ENCODE measurements at regions not wholly inside any gene's neighbourhood (a gene's known extent, or its start where the extent isn't known, plus 50 kb on each side); places are given as distances from the start of the nearest gene placed in this dataset.

DNA sequence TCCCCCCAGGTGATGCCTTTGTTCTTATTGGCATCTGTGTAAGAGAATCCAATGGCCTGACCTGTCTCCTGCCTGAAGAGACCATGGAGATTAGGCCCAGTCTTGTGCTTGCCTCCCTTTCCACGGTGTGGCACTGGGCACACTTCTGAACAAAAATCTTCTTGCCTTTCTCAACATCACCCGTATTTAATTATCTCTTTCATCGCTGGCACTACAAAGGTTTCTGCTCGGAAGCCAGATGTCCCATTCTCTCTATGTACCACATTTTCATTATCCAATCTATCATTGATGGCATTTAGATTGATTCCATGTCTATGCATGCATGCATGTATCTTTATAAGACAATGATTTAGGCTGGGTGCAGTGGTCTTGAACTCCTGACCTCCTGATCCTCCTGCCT, 74.3 kb downstream of the SLC25A15 start:
- Histone ChIP-seq H3K4me1 (ENCODE audit: insufficient read depth, low read length) (no peaks in the 10 kb centered on the region), H3K27me3 (ENCODE audit: insufficient read depth, low read length) (no peaks in the 10 kb centered on the region), H4K20me1 (ENCODE audit: insufficient read depth, low read length) (no peaks in the 10 kb centered on the region), H3K27ac (ENCODE audit: low read depth, low read length) (no peak overlapping the region), H3K36me3 (ENCODE audit: insufficient read depth, low read length) (no peaks in the 10 kb centered on the region), H3K4me2 (ENCODE audit: low read length) (no peak overlapping the region), H2AFZ (ENCODE audit: low read depth, low read length) (no peak overlapping the region), H3K79me2 (ENCODE audit: insufficient read depth, low read length) (no peaks in the 10 kb centered on the region), H3K9me3 (ENCODE audit: insufficient read depth, low read depth, low read length) (no peaks in the 10 kb centered on the region), H3K4me3 (ENCODE audit: insufficient read depth, low read depth, low read length) (no peak overlapping the region), H3K9ac (ENCODE audit: low read length) (no peak overlapping the region)
- no peak for DNase-seq (ENCODE audit: low read depth)
- Mint-ChIP-seq H3K4me3 (ENCODE audit: unreplicated experiment) (no peak overlapping the region), H3K9me3 (ENCODE audit: unreplicated experiment) (no peaks in the 10 kb centered on the region), H3K27me3 (ENCODE audit: low read depth, unreplicated experiment) (no peaks in the 10 kb centered on the region), H3K4me1 (ENCODE audit: low read depth, unreplicated experiment) (no peaks in the 10 kb centered on the region), H3K27ac (ENCODE audit: unreplicated experiment) (no peak overlapping the region), H3K36me3 (ENCODE audit: low read depth, unreplicated experiment) (peaks cover 2% of the 10 kb centered on the region)
- TF ChIP-seq EZH2 (IDR thresholded peaks at IDR 0.05; ENCODE audit: insufficient read depth, low read length): no peak
- TF ChIP-seq, protein P1, sequence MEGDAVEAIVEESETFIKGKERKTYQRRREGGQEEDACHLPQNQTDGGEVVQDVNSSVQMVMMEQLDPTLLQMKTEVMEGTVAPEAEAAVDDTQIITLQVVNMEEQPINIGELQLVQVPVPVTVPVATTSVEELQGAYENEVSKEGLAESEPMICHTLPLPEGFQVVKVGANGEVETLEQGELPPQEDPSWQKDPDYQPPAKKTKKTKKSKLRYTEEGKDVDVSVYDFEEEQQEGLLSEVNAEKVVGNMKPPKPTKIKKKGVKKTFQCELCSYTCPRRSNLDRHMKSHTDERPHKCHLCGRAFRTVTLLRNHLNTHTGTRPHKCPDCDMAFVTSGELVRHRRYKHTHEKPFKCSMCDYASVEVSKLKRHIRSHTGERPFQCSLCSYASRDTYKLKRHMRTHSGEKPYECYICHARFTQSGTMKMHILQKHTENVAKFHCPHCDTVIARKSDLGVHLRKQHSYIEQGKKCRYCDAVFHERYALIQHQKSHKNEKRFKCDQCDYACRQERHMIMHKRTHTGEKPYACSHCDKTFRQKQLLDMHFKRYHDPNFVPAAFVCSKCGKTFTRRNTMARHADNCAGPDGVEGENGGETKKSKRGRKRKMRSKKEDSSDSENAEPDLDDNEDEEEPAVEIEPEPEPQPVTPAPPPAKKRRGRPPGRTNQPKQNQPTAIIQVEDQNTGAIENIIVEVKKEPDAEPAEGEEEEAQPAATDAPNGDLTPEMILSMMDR (IDR thresholded peaks at IDR 0.05; ENCODE audit: insufficient read depth, low read depth, low read length): no peak
- FAIRE-seq: no peak

DNA sequence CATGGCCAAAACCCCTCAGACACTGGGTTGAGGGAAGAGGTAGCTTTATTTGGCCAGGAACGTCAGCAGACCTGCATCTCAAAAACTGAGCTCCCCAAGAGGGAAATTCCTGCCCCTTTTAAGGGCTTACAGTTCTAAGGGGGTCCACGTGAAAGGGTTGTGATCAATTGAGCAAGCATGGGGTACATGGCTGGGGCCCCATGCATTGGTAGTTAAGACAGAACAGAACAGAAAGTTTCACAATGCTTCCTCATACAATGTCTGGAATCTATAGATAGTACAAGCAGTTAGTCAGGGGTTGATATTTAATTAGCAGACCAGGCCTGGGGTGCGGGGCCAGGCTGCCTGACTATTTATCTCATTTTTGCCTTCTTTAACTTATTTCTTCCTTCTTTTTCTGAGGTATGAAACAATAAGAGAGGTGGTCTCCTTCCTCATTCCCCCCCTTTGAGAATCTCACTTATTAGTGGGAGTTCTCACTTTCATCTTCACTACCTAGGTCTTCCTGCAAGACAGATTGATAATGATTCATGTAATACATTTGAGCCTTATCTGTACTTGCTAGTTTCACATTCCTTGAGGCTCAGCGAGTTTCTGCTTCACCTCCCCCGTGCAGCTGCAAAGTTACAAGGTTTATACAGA, 84.8 kb downstream of the SLC25A15 start:
- Histone ChIP-seq H3K27me3 (ENCODE audit: insufficient read depth, low read length) (no peaks in the 10 kb centered on the region), H3K9me3 (ENCODE audit: insufficient read depth, low read depth, low read length) (peaks cover 18% of the 10 kb centered on the region), H3K4me1 (ENCODE audit: insufficient read depth, low read length) (no peaks in the 10 kb centered on the region), H3K36me3 (ENCODE audit: insufficient read depth, low read length) (no peaks in the 10 kb centered on the region), H3K4me2 (ENCODE audit: low read length) (no peak overlapping the region), H2AFZ (ENCODE audit: low read depth, low read length) (no peak overlapping the region), H3K79me2 (ENCODE audit: insufficient read depth, low read length) (no peaks in the 10 kb centered on the region), H3K27ac (ENCODE audit: low read depth, low read length) (no peak overlapping the region), H3K4me3 (ENCODE audit: insufficient read depth, low read depth, low read length) (no peak overlapping the region), H4K20me1 (ENCODE audit: insufficient read depth, low read length) (no peaks in the 10 kb centered on the region), H3K9ac (ENCODE audit: low read length) (no peak overlapping the region)
- Mint-ChIP-seq H3K36me3 (ENCODE audit: low read depth, unreplicated experiment) (peaks cover 59% of the 10 kb centered on the region), H3K4me1 (ENCODE audit: low read depth, unreplicated experiment) (no peaks in the 10 kb centered on the region), H3K27ac (ENCODE audit: unreplicated experiment) (no peak overlapping the region), H3K4me3 (ENCODE audit: unreplicated experiment) (no peak overlapping the region), H3K9me3 (ENCODE audit: unreplicated experiment) (peaks cover 37% of the 10 kb centered on the region), H3K27me3 (ENCODE audit: low read depth, unreplicated experiment) (no peaks in the 10 kb centered on the region)
- TF ChIP-seq, protein P1 (IDR thresholded peaks at IDR 0.05; ENCODE audit: insufficient read depth, low read depth, low read length): no peak
- no peak for TF ChIP-seq EZH2 (IDR thresholded peaks at IDR 0.05; ENCODE audit: insufficient read depth, low read length)
- no peak for DNase-seq (ENCODE audit: low read depth)
- FAIRE-seq: no peak

DNA sequence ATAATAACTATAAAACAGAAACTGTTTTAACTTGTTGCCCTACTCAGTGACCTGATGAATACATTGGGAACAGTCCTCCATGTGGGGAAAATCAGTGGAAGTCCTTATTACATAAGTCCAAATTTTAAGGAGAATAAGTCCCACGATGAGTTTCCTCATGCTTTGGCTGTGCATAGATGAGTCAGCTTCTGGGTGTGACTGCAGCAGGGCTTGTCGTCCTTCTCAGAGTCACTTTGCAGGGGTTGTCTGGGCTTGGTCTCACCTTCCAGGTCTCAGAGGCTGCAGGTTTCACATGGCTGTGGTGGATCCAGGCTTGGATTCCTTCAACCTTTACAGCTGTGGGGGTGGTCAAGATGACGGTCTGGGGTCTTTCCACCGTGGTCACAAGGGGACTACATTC, 85.6 kb downstream of the SLC25A15 start:
- H3K27me3 Mint-ChIP-seq (ENCODE audit: low read depth, unreplicated experiment): no peaks in the 10 kb centered on the region

More for the DNA sequence above, 85.6 kb downstream of the SLC25A15 start:
- Histone ChIP-seq H3K4me2 (ENCODE audit: low read length) (no peak overlapping the region), H3K4me3 (ENCODE audit: insufficient read depth, low read depth, low read length) (no peak overlapping the region), H2AFZ (ENCODE audit: low read depth, low read length) (no peak overlapping the region), H3K27me3 (ENCODE audit: insufficient read depth, low read length) (no peaks in the 10 kb centered on the region), H3K9ac (ENCODE audit: low read length) (no peak overlapping the region), H3K79me2 (ENCODE audit: insufficient read depth, low read length) (no peaks in the 10 kb centered on the region), H4K20me1 (ENCODE audit: insufficient read depth, low read length) (no peaks in the 10 kb centered on the region), H3K27ac (ENCODE audit: low read depth, low read length) (no peak overlapping the region), H3K9me3 (ENCODE audit: insufficient read depth, low read depth, low read length) (peaks cover 18% of the 10 kb centered on the region), H3K4me1 (ENCODE audit: insufficient read depth, low read length) (no peaks in the 10 kb centered on the region), H3K36me3 (ENCODE audit: insufficient read depth, low read length) (no peaks in the 10 kb centered on the region)
- H3K9me3 Mint-ChIP-seq (ENCODE audit: unreplicated experiment): peaks cover 38% of the 10 kb centered on the region
- H3K27ac Mint-ChIP-seq (ENCODE audit: unreplicated experiment): no peak overlapping the region
- DNase-seq (ENCODE audit: low read depth) (no peak), FAIRE-seq (no peak)
- TF ChIP-seq EZH2 (IDR thresholded peaks at IDR 0.05; ENCODE audit: insufficient read depth, low read length): no peak
- TF ChIP-seq, protein P1 (IDR thresholded peaks at IDR 0.05; ENCODE audit: insufficient read depth, low read depth, low read length): no peak
- H3K4me3 Mint-ChIP-seq (ENCODE audit: unreplicated experiment): no peak overlapping the region
- peaks cover 64% of the 10 kb centered on the region for H3K36me3 Mint-ChIP-seq (ENCODE audit: low read depth, unreplicated experiment)
- no peaks in the 10 kb centered on the region for H3K4me1 Mint-ChIP-seq (ENCODE audit: low read depth, unreplicated experiment)
